ENCODE measurements at regions not wholly inside any gene's neighbourhood (a gene's known extent, or its start where the extent isn't known, plus 50 kb on each side); places are given as distances from the start of the nearest gene placed in this dataset.
A peak's percentile ranks its signal among the peaks of the same experiment; 100 is the strongest.

DNA sequence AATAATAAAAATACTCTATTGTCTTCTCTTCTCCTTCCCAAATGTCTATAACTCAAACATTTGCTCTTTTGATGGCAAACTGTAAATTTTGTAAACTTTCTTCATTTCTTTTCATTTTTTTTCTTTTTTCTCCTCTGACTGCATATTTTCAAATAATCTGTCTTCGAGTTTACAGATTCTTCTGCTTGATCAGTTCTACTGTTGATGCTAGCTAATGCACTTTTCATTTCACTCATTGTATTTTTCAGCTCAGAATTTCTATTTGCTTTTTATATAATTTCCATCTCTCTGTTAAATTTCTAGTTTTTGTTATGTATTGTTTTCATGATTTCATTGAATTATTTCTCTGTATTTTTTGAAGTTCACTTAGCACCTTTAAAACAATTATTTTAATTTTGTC is 646.8 kb upstream of the INTU start:
- Histone ChIP-seq H3K4me1 (ENCODE audit: insufficient read depth, low read length) (no peaks in the 10 kb centered on the region), H2AFZ (ENCODE audit: low read length) (no peak overlapping the region), H3K36me3 (replicated peaks in 1 of 2; ENCODE audit: control insufficient read depth in 1 of 2, insufficient read depth in 2 of 2, low read length in 2 of 2) (no peaks in the 10 kb centered on the region), H3K27ac (ENCODE audit: extremely low read length, insufficient read depth, low read length) (no peak overlapping the region), H3K27me3 (ENCODE audit: control insufficient read depth in 1 of 2, insufficient read depth in 2 of 2, low read length in 2 of 2) (no peaks in the 10 kb centered on the region), H3K4me2 (ENCODE audit: low read depth, low read length) (no peak overlapping the region), H3K4me3 (replicated peaks in 1 of 3; ENCODE audit: insufficient read depth in 1 of 3, low read depth in 2 of 3, low read length in 3 of 3) (no peak overlapping the region), H4K20me1 (ENCODE audit: insufficient read depth, low read length) (no peaks in the 10 kb centered on the region), H3K79me2 (ENCODE audit: insufficient read depth, low read length) (no peaks in the 10 kb centered on the region), H3K9ac (ENCODE audit: insufficient read depth, low read depth, low read length) (no peak overlapping the region), H3K9me3 (ENCODE audit: low read length) (peaks cover 18% of the 10 kb centered on the region; the same call in 1 of the 2 replicates)
- DNase-seq (ENCODE audit: low spot score) = no peak
- no TSS peak for BruUV-seq (replicated peaks)
- POLR2A ChIA-PET = no interaction called here
- CTCF ChIA-PET (ENCODE audit: low intra/inter-chr PET ratio, low total read pairs) = no interaction called here
- FAIRE-seq = no peak
- no peak for ATAC-seq
- WGBS (ENCODE audit: low lambda C conversion rate) = 0% methylated on average over 1 of the region's 1 CpG
- intact Hi-C loops (cut with micrococcal nuclease; ENCODE audit: unreplicated experiment) = no loop called here
- TF ChIP-seq MATR3 (CRISPR knock-in tag; IDR thresholded peaks at IDR 0.05) (no peak), ZNF160 (CRISPR knock-in tag; IDR thresholded peaks at IDR 0.05) (peak; percentile 78), HMG20B (CRISPR knock-in tag; conservative IDR thresholded peaks at IDR 0.05) (no peak)
- in situ Hi-C loops (cut with HindIII; ENCODE audit: extremely low pct_ligation_motif_present, low pct_unique_long_range_greater_than_20kb) = no loop called here

DNA sequence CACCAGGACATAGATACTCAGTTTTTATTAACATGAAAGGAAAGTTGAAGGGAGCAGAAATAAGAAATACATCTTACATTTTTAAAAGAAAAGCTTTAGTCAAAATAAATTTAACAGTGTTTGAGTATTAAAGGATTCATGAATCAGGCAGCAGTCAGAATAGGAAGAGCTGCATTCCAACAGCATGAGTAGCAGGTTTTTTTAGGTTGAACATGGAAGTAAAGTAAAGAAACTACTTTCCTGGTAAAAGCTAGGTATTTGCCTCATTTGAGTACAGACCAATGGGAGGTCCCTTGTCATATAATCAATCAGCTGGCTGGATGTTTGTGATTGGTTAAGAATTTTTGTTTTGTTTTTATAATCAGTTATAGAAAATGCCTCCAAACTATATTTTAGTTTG is 645.9 kb upstream of the INTU start:
- no peak for DNase-seq (ENCODE audit: low spot score)
- Histone ChIP-seq H3K4me1 (ENCODE audit: insufficient read depth, low read length) (no peaks in the 10 kb centered on the region), H3K4me2 (ENCODE audit: low read depth, low read length) (no peak overlapping the region), H2AFZ (ENCODE audit: low read length) (no peak overlapping the region), H3K9me3 (ENCODE audit: low read length) (peaks cover 18% of the 10 kb centered on the region; the same call in 1 of the 2 replicates), H3K36me3 (replicated peaks in 1 of 2; ENCODE audit: control insufficient read depth in 1 of 2, insufficient read depth in 2 of 2, low read length in 2 of 2) (no peaks in the 10 kb centered on the region), H3K27ac (ENCODE audit: extremely low read length, insufficient read depth, low read length) (no peak overlapping the region), H3K4me3 (replicated peaks in 1 of 3; ENCODE audit: insufficient read depth in 1 of 3, low read depth in 2 of 3, low read length in 3 of 3) (no peak overlapping the region), H4K20me1 (ENCODE audit: insufficient read depth, low read length) (no peaks in the 10 kb centered on the region), H3K79me2 (ENCODE audit: insufficient read depth, low read length) (no peaks in the 10 kb centered on the region), H3K9ac (ENCODE audit: insufficient read depth, low read depth, low read length) (no peak overlapping the region), H3K27me3 (ENCODE audit: control insufficient read depth in 1 of 2, insufficient read depth in 2 of 2, low read length in 2 of 2) (no peaks in the 10 kb centered on the region)
- FAIRE-seq = no peak
- ATAC-seq = no peak
- TF ChIP-seq NR2F6 (IDR thresholded peaks at IDR 0.05) = no peak
- TF ChIP-seq NR2F6 (CRISPR knock-in tag; IDR thresholded peaks at IDR 0.05) = no peak
- TF ChIP-seq NFRKB (IDR thresholded peaks at IDR 0.05) = no peak
- no peak for TF ChIP-seq ZNF652 (CRISPR knock-in tag; IDR thresholded peaks at IDR 0.05; ENCODE audit: borderline replicate concordance, low read depth)
- no peak for TF ChIP-seq HMGA1 (CRISPR knock-in tag; conservative IDR thresholded peaks at IDR 0.05)
- TF ChIP-seq EHMT2 (IDR thresholded peaks at IDR 0.05; ENCODE audit: borderline replicate concordance, low read depth, low read length) = no peak
- no peak for TF ChIP-seq ZNF337 (CRISPR knock-in tag; IDR thresholded peaks at IDR 0.05; ENCODE audit: borderline replicate concordance, low read depth)
- TF ChIP-seq ZNF766 (CRISPR knock-in tag; IDR thresholded peaks at IDR 0.05; ENCODE audit: borderline replicate concordance) = no peak
- TF ChIP-seq NFYB (CRISPR knock-in tag; IDR thresholded peaks at IDR 0.05) = no peak
- no peak for TF ChIP-seq ZNF10 (CRISPR knock-in tag; IDR thresholded peaks at IDR 0.05; ENCODE audit: borderline replicate concordance, low read depth)
- no peak for TF ChIP-seq ZNF260 (CRISPR knock-in tag; IDR thresholded peaks at IDR 0.05; ENCODE audit: borderline replicate concordance, low read depth)
- TF ChIP-seq MBNL3 (CRISPR knock-in tag; conservative IDR thresholded peaks at IDR 0.05) = no peak
- TF ChIP-seq EEA1 (CRISPR knock-in tag; IDR thresholded peaks at IDR 0.05; ENCODE audit: borderline replicate concordance) = no peak
- ChIA-PET POLR2A (no interaction called here), CTCF (ENCODE audit: low intra/inter-chr PET ratio, low total read pairs) (no interaction called here)
- in situ Hi-C loops (cut with HindIII; ENCODE audit: extremely low pct_ligation_motif_present, low pct_unique_long_range_greater_than_20kb) (no loop called here), intact Hi-C loops (cut with micrococcal nuclease; ENCODE audit: unreplicated experiment) (no loop called here)
- no TSS peak for BruUV-seq (replicated peaks)
